HUES48 (cell line): ENCODE measurements at regions not wholly inside any gene's neighbourhood (a gene's known extent, or its start where the extent isn't known, plus 50 kb on each side); places are given as distances from the start of the nearest gene placed in this dataset.
"Not testable (repeated sequence)": the region's sequence is repeated elsewhere in the genome, so short reads cannot be mapped to it uniquely, and the experiment has no call there.

Experiments
- H3K27ac ChIP-seq: one replicate; pipeline ENCODE4 v1.7.0; 2013; ENCODE audit warnings: low read depth, low read length, inconsistent platforms
- H3K27me3 ChIP-seq: 2 replicates; pipeline ENCODE4 v1.6.1; 2013; ENCODE audit warnings: mild to moderate bottlenecking, low read length; ENCODE audit not compliant: control insufficient read depth, insufficient read depth
- H3K36me3 ChIP-seq: 2 replicates; pipeline ENCODE4 v1.6.1; 2013; ENCODE audit warnings: low read length; ENCODE audit not compliant: control insufficient read depth, insufficient read depth
- H3K4me1 ChIP-seq: 2 replicates; pipeline ENCODE4 v1.6.1; 2013; ENCODE audit warnings: mild to moderate bottlenecking, low read length; ENCODE audit not compliant: control insufficient read depth, insufficient read depth
- H3K4me3 ChIP-seq: 2 replicates; pipeline ENCODE4 v1.5.1; 2013; ENCODE audit warnings: mild to moderate bottlenecking, low read depth, low read length
- H3K9ac ChIP-seq: 2 replicates; pipeline ENCODE4 v1.6.1; 2013; ENCODE audit warnings: mild to moderate bottlenecking, low read depth, low read length, moderate library complexity
- H3K9me3 ChIP-seq: 2 replicates; pipeline ENCODE4 v1.6.1; 2013; ENCODE audit warnings: low read length; ENCODE audit not compliant: control insufficient read depth, insufficient read depth

- H3K27me3 ChIP-seq: no peaks in the 10 kb centered on the region
- no peak overlapping the region for H3K4me3 ChIP-seq
- no peaks in the 10 kb centered on the region for H3K9me3 ChIP-seq
- no peak overlapping the region for H3K9ac ChIP-seq
- no peaks in the 10 kb centered on the region for H3K4me1 ChIP-seq
- no peaks in the 10 kb centered on the region for H3K36me3 ChIP-seq
- H3K27ac ChIP-seq: no peak overlapping the region
Observed at GRCh38 chr3:144995856-144996255, 1024.2 kb downstream of the DIPK2A start.

DNA sequence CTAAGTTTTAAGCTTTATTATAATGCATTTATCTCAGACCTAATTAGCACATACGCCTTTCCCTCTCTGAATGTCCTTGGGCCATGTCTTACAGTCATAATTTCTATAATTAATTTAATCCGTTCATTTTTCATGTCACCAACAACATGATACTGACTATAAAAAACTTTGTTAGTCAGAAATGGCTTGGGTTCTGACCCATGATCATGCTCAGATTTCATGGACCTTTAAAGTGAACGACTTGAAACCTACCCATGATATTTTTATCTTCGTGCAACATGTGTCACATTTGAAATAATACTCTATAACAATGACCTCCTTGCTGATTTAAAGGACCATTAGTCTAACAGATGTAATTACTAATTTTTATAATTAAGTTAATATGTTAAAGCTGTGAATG, 1033.8 kb downstream of the DIPK2A start:
- Histone ChIP-seq H3K27me3 (no peaks in the 10 kb centered on the region), H3K27ac (no peak overlapping the region), H3K4me1 (no peaks in the 10 kb centered on the region), H3K36me3 (no peaks in the 10 kb centered on the region), H3K4me3 (no peak overlapping the region), H3K9ac (no peak overlapping the region), H3K9me3 (peaks cover 6% of the 10 kb centered on the region)

DNA sequence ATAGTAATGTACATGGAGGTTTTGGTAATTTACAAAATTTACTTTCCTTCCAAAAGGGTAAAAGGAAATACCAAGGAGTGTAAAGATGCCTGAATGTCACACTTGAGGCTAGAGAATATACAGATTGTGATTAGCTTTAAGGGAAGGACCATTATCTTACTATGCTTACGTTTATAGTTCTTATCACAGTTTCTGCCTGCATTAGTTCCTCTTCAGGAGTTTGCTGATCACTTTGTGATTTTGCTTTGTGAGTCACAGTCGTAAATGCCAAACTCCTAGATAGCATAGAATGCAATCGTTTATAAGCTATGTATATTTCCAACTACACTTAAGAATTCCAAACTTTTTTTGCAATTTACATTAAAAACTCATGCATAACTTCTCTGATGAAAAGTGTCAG, 1034.6 kb downstream of the DIPK2A start:
- Histone ChIP-seq H3K36me3 (no peaks in the 10 kb centered on the region), H3K27me3 (no peaks in the 10 kb centered on the region), H3K9me3 (peaks cover 6% of the 10 kb centered on the region), H3K9ac (no peak overlapping the region), H3K4me1 (no peaks in the 10 kb centered on the region), H3K27ac (no peak overlapping the region), H3K4me3 (no peak overlapping the region)

DNA sequence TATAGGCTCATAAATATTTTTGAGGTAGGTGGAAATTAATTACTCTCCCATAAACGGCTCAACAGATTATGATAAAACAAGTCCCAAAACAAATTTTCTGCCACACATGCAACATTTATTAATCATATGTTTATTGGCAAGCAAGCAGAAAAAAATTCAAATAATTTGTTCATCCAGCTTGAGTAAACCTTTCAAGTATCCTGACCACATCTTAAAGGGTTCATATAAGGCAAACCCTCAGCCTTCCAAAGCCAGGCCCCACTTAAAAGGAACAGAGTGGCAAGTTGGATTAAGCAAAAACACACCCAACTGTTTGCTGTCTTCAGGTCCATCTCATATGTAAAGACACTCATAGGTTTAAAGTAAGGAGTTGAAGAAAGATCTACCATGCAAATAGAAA, 1042.3 kb downstream of the DIPK2A start:
- no peak overlapping the region for H3K27ac ChIP-seq
- H3K9me3 ChIP-seq: no peaks in the 10 kb centered on the region
- no peaks in the 10 kb centered on the region for H3K36me3 ChIP-seq
- H3K4me3 ChIP-seq: no peak overlapping the region
- H3K27me3 ChIP-seq: no peaks in the 10 kb centered on the region
- H3K9ac ChIP-seq: no peak overlapping the region
- no peaks in the 10 kb centered on the region for H3K4me1 ChIP-seq

- Histone ChIP-seq H3K27ac (no peak overlapping the region), H3K36me3 (no peaks in the 10 kb centered on the region), H3K4me1 (peaks cover 4% of the 10 kb centered on the region; the same call in 1 of the 2 replicates), H3K9me3 (no peaks in the 10 kb centered on the region), H3K9ac (no peak overlapping the region), H3K4me3 (no peak overlapping the region), H3K27me3 (no peaks in the 10 kb centered on the region)
Observed at GRCh38 chr3:145015253-145015652, 1043.6 kb downstream of the DIPK2A start.

- Histone ChIP-seq H3K4me1 (peaks cover 4% of the 10 kb centered on the region; the same call in 1 of the 2 replicates), H3K4me3 (no peak overlapping the region), H3K36me3 (no peaks in the 10 kb centered on the region), H3K9ac (no peak overlapping the region), H3K27ac (no peak overlapping the region), H3K9me3 (no peaks in the 10 kb centered on the region), H3K27me3 (no peaks in the 10 kb centered on the region)
Observed at GRCh38 chr3:145017959-145018358, 1046.3 kb downstream of the DIPK2A start.

DNA sequence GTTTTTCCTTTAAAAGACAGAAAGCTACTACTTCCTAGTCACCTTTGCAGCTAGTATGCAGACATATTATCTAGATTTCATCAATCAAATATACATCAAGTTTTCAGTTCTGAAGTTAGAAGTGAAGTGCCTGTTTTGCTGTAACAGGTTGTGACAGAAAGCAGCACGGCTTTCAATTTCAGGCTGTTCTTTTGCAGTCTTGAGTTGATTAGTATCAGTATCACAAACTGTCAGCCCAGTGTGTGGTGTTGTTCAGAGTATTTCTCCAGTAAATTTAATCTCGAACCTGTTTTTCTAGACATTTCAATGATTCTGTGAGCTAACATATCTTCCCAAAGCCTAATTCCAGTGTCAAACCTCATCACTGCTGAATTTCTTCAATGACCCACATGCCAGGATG, 1050.8 kb downstream of the DIPK2A start:
- H3K9me3 ChIP-seq: no peaks in the 10 kb centered on the region
- H3K27ac ChIP-seq: no peak overlapping the region
- no peak overlapping the region for H3K4me3 ChIP-seq
- H3K36me3 ChIP-seq: no peaks in the 10 kb centered on the region
- H3K4me1 ChIP-seq: peaks cover 4% of the 10 kb centered on the region; the same call in 1 of the 2 replicates
- H3K9ac ChIP-seq: no peak overlapping the region
- H3K27me3 ChIP-seq: no peaks in the 10 kb centered on the region

GRCh38 chr3:145024700-145025099, 1053.1 kb downstream of the DIPK2A start:
- Histone ChIP-seq H3K4me3 (no peak overlapping the region), H3K27me3 (no peaks in the 10 kb centered on the region), H3K4me1 (peaks cover 4% of the 10 kb centered on the region; the same call in 1 of the 2 replicates), H3K9ac (no peak overlapping the region), H3K9me3 (no peaks in the 10 kb centered on the region; the same call in 1 of the 2 replicates), H3K36me3 (no peaks in the 10 kb centered on the region), H3K27ac (no peak overlapping the region)

GRCh38 chr3:145027186-145027585, 1055.6 kb downstream of the DIPK2A start:
- not testable (repeated sequence) for H3K27me3 ChIP-seq, H3K4me1 ChIP-seq, H3K9me3 ChIP-seq, H3K4me3 ChIP-seq, H3K27ac ChIP-seq, H3K36me3 ChIP-seq, H3K9ac ChIP-seq

DNA sequence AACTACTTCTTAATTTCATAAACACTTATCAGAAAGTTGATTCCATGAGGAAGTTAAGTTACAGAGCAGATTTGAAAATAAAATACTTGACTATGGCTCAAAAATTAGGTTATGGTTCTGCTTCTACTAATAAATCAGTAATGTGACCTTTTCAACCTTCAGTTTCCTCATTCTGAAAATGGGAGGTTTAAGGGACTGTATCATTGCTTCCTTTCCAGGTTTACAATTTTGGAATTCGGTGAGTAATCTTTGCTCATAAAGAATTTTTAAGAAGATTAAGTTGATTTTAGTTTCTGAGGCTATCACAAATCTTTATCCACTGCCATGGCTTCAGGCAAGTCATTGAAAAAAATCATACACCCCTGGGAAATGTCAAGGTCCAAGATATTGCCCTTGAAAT, 1061.2 kb downstream of the DIPK2A start:
- no peak overlapping the region for H3K4me3 ChIP-seq
- H3K27ac ChIP-seq: no peak overlapping the region
- no peaks in the 10 kb centered on the region; the same call in 1 of the 2 replicates for H3K9me3 ChIP-seq
- no peaks in the 10 kb centered on the region for H3K36me3 ChIP-seq
- no peak overlapping the region for H3K9ac ChIP-seq
- H3K27me3 ChIP-seq: no peaks in the 10 kb centered on the region
- H3K4me1 ChIP-seq: no peaks in the 10 kb centered on the region

GRCh38 chr3:145035682-145036081, 1064.1 kb downstream of the DIPK2A start:
- Histone ChIP-seq H3K27me3 (no peaks in the 10 kb centered on the region), H3K9ac (no peak overlapping the region), H3K4me1 (no peaks in the 10 kb centered on the region), H3K36me3 (no peaks in the 10 kb centered on the region), H3K9me3 (no peaks in the 10 kb centered on the region), H3K27ac (no peak overlapping the region), H3K4me3 (no peak overlapping the region)

DNA sequence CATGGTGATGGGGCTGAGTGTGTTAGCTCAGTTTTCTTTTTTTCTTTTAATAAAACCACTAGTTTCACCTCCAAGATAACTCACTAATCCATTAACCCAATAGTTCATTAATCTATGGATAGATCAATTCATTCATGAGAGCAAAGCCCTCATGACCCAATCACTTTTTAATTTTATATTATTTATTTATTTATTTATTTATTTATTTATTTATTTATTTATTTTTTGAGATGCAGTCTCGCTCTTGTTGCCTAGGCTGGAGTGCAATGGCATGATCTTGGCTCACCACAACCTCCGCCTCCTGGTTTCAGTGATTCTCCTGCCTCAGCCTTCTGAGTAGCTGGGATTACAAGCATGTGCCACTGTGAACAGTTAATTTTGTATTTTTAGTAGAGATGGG, 1082.4 kb downstream of the DIPK2A start:
- H3K27ac ChIP-seq, H3K9ac ChIP-seq, H3K27me3 ChIP-seq, H3K36me3 ChIP-seq, H3K9me3 ChIP-seq, H3K4me3 ChIP-seq, H3K4me1 ChIP-seq: not testable (repeated sequence)
